Colon (tissue), 2 donors: ENCODE measurements at regions not wholly inside any gene's neighbourhood (a gene's known extent, or its start where the extent isn't known, plus 50 kb on each side); places are given as distances from the start of the nearest gene placed in this dataset.
"Not testable (repeated sequence)": the region's sequence is repeated elsewhere in the genome, so short reads cannot be mapped to it uniquely, and the experiment has no call there.

Experiments
- FAIRE-seq: peaks from 2 replicates; lab custom pipeline; 2012; peaks lifted over from hg19 to GRCh38; lab: Jason Lieb, UNC
- donor health status: control.
- donor health status: control.

GRCh38 chr9:129435988-129436717 is 184.7 kb downstream of the C9orf50 start:
- no peak for FAIRE-seq

- no peak for FAIRE-seq
Observed at GRCh38 chr9:129435291-129435690, 185.6 kb downstream of the C9orf50 start.

GRCh38 chr9:129434187-129434586 is 186.7 kb downstream of the C9orf50 start:
- FAIRE-seq: no peak

- no peak for FAIRE-seq
Observed at GRCh38 chr9:129432297-129433154, 188.4 kb downstream of the C9orf50 start.

- no peak for FAIRE-seq
Observed at GRCh38 chr9:129430940-129431643, 189.8 kb downstream of the C9orf50 start.

GRCh38 chr9:129428864-129429577 is 191.9 kb downstream of the C9orf50 start:
- no peak for FAIRE-seq

- no peak for FAIRE-seq
Observed at GRCh38 chr9:129427149-129427548, 193.8 kb downstream of the C9orf50 start.

GRCh38 chr9:129423755-129424154 is 197.1 kb downstream of the C9orf50 start:
- not testable (repeated sequence) for FAIRE-seq

GRCh38 chr9:129423216-129423615 is 197.7 kb downstream of the C9orf50 start:
- no peak for FAIRE-seq

- no peak for FAIRE-seq
Observed at GRCh38 chr9:129422843-129423192, 198.1 kb downstream of the C9orf50 start.

- no peak for FAIRE-seq
Observed at GRCh38 chr9:129422032-129422842, 198.7 kb downstream of the C9orf50 start.

- no peak for FAIRE-seq
Observed at GRCh38 chr9:129421371-129421770, 199.5 kb downstream of the C9orf50 start.

GRCh38 chr9:129420721-129421120 is 200.2 kb downstream of the C9orf50 start:
- no peak for FAIRE-seq

- no peak for FAIRE-seq
Observed at GRCh38 chr9:129419382-129419899, 201.5 kb downstream of the C9orf50 start.

GRCh38 chr9:129418451-129418850 is 202.4 kb downstream of the C9orf50 start:
- no peak for FAIRE-seq

GRCh38 chr9:129416821-129417539 is 203.9 kb downstream of the C9orf50 start:
- no peak for FAIRE-seq

GRCh38 chr9:129415942-129416651 is 204.8 kb downstream of the C9orf50 start:
- FAIRE-seq: no peak

- FAIRE-seq: no peak
Observed at GRCh38 chr9:129414993-129415941, 205.6 kb downstream of the C9orf50 start.
